ENCODE measurements at regions not wholly inside any gene's neighbourhood (a gene's known extent, or its start where the extent isn't known, plus 50 kb on each side); places are given as distances from the start of the nearest gene placed in this dataset.

- no peak for ATAC-seq (ENCODE audit: insufficient read depth, low read depth)
- Histone ChIP-seq H3K27ac (ENCODE audit: low read length) (0 out of 2 replicates have a peak overlapping the region, but pooled peaks have one; percentile 10), H3K27me3 (ENCODE audit: insufficient read depth, low read length, poor library complexity) (no peaks in the 10 kb centered on the region), H3K4me1 (ENCODE audit: insufficient read depth, low read length) (peaks cover 37% of the 10 kb centered on the region), H3K4me2 (ENCODE audit: insufficient read depth, low read length) (no peak overlapping the region), H2AFZ (ENCODE audit: low read depth, low read length) (no peak overlapping the region), H3K79me2 (ENCODE audit: insufficient read depth, low read length) (no peaks in the 10 kb centered on the region), H4K20me1 (ENCODE audit: insufficient read depth, low read length) (no peaks in the 10 kb centered on the region), H3K9me3 (ENCODE audit: insufficient read depth, low read length, severe bottlenecking) (no peaks in the 10 kb centered on the region), H3K9ac (ENCODE audit: low read depth, low read length) (no peak overlapping the region), H3K4me3 (ENCODE audit: low read depth in 1 of 2, low read length in 2 of 2) (no peak overlapping the region), H3K36me3 (ENCODE audit: insufficient read depth, low read length) (no peaks in the 10 kb centered on the region)
- no peak for TF ChIP-seq EZH2 (IDR thresholded peaks at IDR 0.05; ENCODE audit: borderline replicate concordance, low read depth, low read length, severe bottlenecking)
- TF ChIP-seq CTCF (IDR thresholded peaks at IDR 0.05; ENCODE audit: borderline replicate concordance, extremely low read depth, low read length, poor library complexity, severe bottlenecking), result no peak
- DNase-seq, result no peak
Observed at GRCh38 chr5:157915638-157916037, 56.7 kb upstream of the CLINT1 start.

- peaks cover 24% of the 10 kb centered on the region for H3K4me1 ChIP-seq (ENCODE audit: insufficient read depth, low read length)
- H3K9ac ChIP-seq (ENCODE audit: low read depth, low read length), result no peak overlapping the region
- no peak overlapping the region for H2AFZ ChIP-seq (ENCODE audit: low read depth, low read length)
- no peaks in the 10 kb centered on the region for H3K27me3 ChIP-seq (ENCODE audit: insufficient read depth, low read length, poor library complexity)
- ATAC-seq (ENCODE audit: insufficient read depth, low read depth) (no peak), DNase-seq (no peak)
- TF ChIP-seq EZH2 (IDR thresholded peaks at IDR 0.05; ENCODE audit: borderline replicate concordance, low read depth, low read length, severe bottlenecking) (no peak), CTCF (IDR thresholded peaks at IDR 0.05; ENCODE audit: borderline replicate concordance, extremely low read depth, low read length, poor library complexity, severe bottlenecking) (no peak)
- no peaks in the 10 kb centered on the region for H3K9me3 ChIP-seq (ENCODE audit: insufficient read depth, low read length, severe bottlenecking)
- no peaks in the 10 kb centered on the region for H4K20me1 ChIP-seq (ENCODE audit: insufficient read depth, low read length)
- H3K4me2 ChIP-seq (ENCODE audit: insufficient read depth, low read length), result no peak overlapping the region
- H3K36me3 ChIP-seq (ENCODE audit: insufficient read depth, low read length), result no peaks in the 10 kb centered on the region
- H3K4me3 ChIP-seq (ENCODE audit: low read depth in 1 of 2, low read length in 2 of 2), result no peak overlapping the region
- no peaks in the 10 kb centered on the region for H3K79me2 ChIP-seq (ENCODE audit: insufficient read depth, low read length)
- no peak overlapping the region for H3K27ac ChIP-seq (ENCODE audit: low read length)
Observed at GRCh38 chr5:157914151-157914788, 55.3 kb upstream of the CLINT1 start.

GRCh38 chr5:157913575-157913974, 54.6 kb upstream of the CLINT1 start:
- Histone ChIP-seq H3K4me2 (ENCODE audit: insufficient read depth, low read length) (no peak overlapping the region), H3K79me2 (ENCODE audit: insufficient read depth, low read length) (no peaks in the 10 kb centered on the region), H3K27me3 (ENCODE audit: insufficient read depth, low read length, poor library complexity) (no peaks in the 10 kb centered on the region), H3K9ac (ENCODE audit: low read depth, low read length) (no peak overlapping the region), H2AFZ (ENCODE audit: low read depth, low read length) (no peak overlapping the region), H3K4me1 (ENCODE audit: insufficient read depth, low read length) (peaks cover 17% of the 10 kb centered on the region), H3K9me3 (ENCODE audit: insufficient read depth, low read length, severe bottlenecking) (no peaks in the 10 kb centered on the region), H3K36me3 (ENCODE audit: insufficient read depth, low read length) (no peaks in the 10 kb centered on the region), H3K27ac (ENCODE audit: low read length) (no peak overlapping the region), H4K20me1 (ENCODE audit: insufficient read depth, low read length) (no peaks in the 10 kb centered on the region), H3K4me3 (ENCODE audit: low read depth in 1 of 2, low read length in 2 of 2) (no peak overlapping the region)
- DNase-seq (no peak), ATAC-seq (ENCODE audit: insufficient read depth, low read depth) (no peak)
- no peak for TF ChIP-seq CTCF (IDR thresholded peaks at IDR 0.05; ENCODE audit: borderline replicate concordance, extremely low read depth, low read length, poor library complexity, severe bottlenecking)
